Eye (tissue), 1 donor: ENCODE measurements at regions not wholly inside any gene's neighbourhood (a gene's known extent, or its start where the extent isn't known, plus 50 kb on each side); places are given as distances from the start of the nearest gene placed in this dataset.
"Not testable (repeated sequence)": the region's sequence is repeated elsewhere in the genome, so short reads cannot be mapped to it uniquely, and the experiment has no call there.

Experiments used
- DNase-seq: peaks from one replicate; pipeline ENCODE4 v3.0.0-alpha.2; 2015

DNA sequence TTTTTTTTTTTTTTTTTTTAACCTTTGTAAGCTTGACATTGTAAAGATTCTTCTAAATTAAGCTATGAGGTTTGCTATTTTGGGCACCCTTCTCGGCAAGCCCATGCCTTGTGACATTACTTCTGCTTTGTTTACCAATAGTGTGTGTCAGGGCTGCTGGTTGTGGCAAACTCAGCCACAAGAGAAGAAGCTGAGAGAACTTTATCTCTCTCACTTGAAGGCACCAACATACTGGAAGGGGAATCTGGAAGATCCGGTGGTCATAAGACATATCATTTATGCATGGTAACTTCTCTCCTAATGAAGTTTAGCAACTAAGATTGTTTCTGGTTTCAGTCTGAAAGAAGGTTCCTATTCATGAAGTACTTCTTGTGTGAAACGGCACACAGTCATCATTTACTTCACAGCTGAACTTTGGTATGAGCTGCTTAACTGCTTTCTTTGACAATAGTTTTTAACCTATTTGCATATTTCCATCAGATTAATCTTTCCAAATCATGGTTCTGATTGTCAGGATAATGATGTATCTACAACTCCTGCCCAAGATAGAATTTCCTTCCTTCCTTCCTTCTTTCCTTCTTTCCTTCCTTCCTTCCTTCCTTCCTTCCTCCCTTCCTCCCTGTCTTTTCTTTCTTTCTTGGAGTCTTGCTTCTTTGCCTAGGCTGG lies 189.3 kb downstream of the NFKBIZ start:
- DNase-seq: no peak

DNA sequence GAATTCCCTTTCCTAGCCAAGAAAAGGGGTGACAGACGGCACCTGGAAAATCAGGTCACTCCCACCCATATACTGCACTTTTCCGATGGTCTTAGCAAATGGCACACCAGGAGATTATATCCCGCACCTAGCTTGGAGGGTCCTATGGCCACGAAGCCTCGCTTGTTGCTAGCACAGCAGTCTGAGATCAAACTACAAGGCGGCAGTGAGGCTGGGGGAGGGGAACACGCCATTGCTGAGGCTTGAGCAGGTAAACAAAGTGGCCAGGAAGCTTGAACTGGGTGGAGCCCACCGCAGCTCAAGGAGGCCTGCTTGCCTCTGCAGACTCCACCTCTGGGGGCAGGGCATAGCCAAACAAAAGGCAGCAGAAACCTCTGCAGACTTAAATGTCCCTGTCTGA lies 190.8 kb downstream of the NFKBIZ start:
- DNase-seq: not testable (repeated sequence)

DNA sequence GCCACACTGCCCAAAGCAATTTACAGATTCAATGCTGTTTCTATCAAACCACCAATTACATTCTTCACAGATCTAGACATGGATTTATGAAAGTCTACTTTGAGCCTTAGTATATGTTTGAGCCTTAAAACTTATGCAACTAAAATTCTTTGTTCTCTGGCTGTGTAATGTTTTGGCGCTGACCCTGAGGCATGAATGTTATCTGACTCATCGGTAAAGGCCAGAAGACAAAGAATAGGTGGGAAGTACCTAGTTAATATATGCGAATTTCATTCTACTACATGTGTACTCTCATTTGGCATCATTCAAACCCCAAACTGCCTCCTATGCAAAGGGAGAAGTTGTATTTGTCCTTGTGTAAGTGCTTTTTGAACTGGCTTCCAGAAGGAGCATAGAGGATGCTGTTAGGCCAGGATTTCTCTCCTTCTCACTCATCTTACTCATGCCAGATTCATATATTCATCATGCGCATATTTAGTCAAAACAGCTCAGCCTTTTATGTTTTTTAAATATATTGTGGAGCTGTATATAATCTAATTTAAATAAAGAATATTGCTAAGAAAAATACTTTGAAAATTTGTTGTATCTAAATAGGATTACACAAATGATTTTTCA lies 204.2 kb downstream of the NFKBIZ start:
- DNase-seq: no peak

DNA sequence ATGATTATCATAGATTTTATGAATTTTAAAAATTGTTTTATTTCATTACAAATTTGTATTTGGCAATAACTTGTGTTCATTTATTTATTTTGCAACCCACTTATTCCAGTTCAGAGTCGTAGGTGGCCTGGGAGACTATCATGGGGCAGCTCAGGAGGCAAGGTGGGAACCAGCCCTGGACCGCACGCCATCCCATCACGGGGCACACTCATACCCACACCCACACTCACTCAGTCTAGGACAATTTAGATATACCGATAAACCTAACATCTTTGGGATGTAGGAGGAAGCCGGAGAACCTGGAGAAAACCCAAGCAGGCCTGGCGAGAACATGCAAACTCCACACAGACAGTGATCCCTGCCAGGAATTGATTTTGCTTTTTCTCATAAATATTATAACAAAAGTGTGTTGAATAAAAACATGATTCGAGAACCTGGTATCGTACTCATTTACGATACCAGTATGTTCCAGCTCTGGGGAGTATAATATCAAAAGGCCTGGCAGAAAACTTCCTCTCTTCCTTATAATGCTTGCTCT lies 205.3 kb downstream of the NFKBIZ start:
- peak; percentile 35 for DNase-seq

DNA sequence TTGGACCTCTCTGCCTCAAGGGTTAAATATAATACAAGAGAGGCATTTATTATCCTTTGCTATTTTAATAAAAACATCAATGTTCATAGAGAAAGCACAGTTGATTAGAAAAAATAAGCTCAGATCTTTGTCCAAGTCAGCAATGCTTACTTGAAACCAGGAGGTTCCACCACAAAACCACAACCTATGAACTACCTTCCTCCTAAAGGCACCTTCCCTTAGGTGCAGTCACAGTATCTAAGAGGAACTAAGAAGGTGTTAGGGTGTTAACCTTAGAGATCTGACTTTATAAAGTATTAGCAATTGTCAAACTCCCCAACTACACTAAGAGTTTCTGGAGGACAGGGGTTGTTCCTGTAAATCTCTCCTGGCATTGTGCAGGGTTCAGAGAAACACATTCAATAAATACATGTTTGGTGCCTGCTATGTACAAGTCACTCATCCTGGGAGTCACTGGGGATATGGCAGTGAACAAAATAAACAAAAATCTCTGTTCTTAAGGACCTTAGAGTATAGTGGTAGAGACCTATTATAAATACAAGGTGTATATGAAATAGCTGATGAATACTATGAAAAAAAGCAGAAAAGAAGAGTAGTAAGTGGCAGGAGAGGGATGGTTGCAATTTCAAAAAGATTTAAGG lies 208.6 kb downstream of the NFKBIZ start:
- no peak for DNase-seq

DNA sequence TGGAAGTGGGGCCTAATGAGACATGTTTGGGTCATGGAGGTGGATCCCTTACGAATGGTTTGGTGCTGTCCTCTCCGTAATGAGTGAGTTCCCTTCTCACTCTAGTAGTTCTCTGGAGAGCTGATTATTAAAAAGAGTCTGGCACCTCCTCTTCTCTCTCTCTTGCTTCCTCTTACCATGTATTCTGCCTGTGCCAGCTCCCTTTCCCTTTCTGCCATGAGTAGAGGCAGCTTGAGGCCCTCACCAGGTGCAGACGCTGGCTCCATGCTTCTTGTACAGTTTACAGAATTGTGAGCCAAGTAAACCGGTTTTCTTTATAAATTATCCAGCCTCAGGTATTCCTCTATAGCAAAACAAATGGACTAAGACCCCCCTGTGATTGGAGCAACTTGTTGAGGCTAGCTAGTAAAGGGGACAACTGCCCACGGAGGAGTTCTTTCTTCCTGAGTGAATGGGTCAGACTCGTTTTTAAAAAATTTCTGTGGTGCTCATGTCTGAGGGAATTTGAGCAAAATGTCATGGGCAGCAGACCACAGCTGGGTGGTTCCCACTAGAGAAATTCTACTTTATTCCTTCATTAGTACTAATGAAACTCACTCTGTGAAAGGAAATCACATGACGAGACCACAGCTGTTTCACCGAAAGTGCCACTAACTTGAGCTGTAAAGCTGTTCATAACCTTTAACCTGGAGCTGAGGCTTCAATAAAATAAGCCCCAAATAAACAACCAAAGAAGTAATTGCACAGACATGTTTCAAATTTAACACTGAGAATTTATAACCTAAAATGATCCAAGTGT lies 210.0 kb downstream of the NFKBIZ start:
- DNase-seq: no peak

- DNase-seq: no peak
Observed at GRCh38 chr3:102060814-102061213, 211.5 kb downstream of the NFKBIZ start.

- no peak for DNase-seq
Observed at GRCh38 chr3:102063572-102063971, 214.3 kb downstream of the NFKBIZ start.

- no peak for DNase-seq
Observed at GRCh38 chr3:102066470-102066869, 217.2 kb downstream of the NFKBIZ start.

- DNase-seq: no peak
Observed at GRCh38 chr3:102068327-102068726, 219.0 kb downstream of the NFKBIZ start.

GRCh38 chr3:102068736-102069135 lies 219.4 kb downstream of the NFKBIZ start:
- no peak for DNase-seq

GRCh38 chr3:102069211-102069662 lies 219.9 kb downstream of the NFKBIZ start:
- DNase-seq: no peak

DNA sequence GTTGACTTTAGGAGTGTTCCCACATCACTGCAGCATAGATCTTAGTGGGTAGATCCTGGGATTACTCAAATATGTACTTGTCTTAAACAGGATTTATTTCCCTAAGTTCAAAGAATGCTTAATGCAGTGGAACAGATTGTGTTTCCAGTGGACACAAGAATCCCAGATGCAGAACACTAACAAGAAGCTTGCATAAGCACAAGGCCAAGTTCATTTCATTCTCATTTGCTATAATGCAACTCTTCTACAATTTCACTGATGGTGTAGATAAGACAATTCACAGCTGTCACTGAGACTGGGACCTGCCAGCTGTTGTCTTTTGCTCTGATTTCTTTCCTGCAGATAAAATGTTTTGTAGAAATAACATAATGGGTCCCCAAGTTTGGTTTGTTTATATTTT lies 225.6 kb downstream of the NFKBIZ start:
- peak; percentile 16 for DNase-seq

DNA sequence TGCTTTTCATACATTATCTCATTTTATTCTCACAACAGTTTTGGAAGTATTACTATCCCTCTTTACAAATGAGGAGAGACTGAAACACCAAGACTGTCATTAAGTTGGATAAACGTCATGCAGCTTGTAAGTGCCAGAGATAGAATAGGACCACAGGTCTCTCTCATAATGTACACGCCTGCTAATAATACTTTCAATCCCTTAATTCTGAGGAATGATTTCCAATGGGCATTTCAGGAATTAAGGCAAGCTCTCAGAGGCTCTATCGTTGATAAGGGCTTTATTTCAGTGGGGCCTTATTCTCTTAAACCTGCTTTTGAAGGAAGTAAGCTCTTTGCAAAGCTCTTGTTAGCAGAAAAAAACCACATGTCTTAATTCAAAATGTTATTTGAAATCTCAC lies 229.1 kb downstream of the NFKBIZ start:
- no peak for DNase-seq

DNA sequence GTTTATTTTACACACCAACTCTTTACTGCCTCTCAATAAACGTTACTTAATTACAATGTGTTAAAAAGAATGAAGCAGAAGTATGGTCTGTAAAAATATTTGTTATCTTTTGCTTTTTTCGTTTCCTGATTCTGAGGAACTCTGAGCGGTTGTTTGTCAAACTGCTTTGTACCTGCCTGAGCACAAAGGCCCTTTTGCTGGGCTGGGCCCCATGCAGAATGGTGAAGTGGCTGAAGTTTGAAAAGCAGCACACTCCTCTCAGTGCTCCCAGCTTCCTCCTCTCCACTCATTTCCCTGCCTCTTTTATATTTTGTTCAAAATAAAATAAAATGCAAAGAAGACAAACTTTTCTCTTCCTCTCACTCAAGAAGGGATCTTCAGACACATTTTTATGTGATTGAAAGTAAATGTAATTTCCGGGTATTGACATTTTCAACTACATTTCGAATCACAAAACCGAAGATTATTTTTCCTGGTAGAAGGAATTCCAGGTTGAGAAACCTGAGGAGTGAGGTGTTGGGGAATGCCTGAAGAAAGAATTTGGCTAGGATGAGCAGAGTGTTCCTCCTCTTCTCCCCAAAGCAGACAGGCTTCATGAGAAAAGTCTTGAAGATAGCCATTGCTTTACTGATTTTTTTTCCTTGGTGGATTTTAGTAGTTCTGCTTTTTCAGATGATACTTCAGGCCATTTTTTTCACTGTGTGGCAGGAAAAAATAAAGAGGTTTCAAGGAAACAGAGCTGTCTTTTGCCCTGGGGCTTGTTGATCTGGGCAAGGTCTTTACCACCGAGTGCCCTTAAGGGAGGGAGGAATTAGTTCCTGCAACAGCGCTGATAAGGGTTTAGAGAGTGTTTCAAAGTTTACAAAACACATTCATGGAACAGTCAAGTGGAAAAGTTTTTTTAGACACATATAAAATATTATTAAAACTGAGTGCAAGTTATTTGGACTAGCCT lies 229.8 kb downstream of the NFKBIZ start:
- DNase-seq: no peak

DNA sequence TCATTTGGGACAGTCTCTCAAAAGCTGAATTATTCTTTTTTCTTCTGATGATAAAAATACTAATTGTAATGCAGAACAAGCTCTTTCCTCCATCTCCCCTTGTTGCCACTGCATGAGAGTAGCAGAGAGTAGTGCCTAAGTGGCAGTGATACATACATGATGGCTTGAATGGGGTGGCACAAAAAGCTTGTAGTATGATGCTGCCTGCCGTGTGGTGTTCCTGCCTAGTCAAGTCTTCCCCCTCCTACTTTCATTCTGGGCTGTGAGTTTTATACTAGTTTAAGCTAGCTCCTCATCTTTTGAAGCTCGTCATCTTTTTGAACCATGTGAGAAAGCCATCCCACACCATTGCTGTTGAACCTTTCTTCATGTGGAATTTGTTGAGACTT lies 230.5 kb downstream of the NFKBIZ start:
- DNase-seq: no peak

DNA sequence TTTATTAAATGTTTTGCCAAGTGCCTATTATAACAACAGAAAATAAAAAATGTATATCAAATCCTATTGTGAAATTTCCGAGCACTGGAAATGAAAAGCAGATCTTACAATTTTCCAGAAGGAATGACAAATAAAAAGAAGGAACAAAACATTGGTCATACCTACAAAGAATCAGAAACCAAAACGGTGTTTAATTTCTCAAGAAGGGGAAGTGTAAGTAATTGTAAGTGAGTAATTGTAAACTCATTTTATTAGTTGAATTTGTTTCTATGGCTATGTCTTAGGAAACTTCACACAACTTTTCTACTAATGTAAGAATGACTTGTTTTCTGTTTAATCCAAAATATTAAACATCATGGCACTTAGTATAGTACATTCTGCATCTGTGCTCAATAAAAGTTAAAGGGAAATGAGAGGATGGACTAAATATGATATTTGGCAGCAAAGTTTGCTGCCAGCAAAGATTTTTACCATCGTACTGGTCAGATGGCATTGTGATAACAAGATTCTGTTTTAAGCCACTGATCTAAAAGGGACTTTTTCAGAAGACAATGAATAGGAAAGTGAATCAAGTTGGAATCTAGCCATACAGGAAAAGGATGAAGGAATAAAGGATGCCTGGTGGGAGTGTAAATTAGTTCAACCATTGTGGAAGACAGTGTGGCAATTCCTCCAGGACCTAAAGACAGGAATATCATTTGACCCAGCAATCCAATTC lies 232.4 kb downstream of the NFKBIZ start:
- DNase-seq: no peak

- no peak for DNase-seq
Observed at GRCh38 chr3:102083473-102083872, 234.2 kb downstream of the NFKBIZ start.

GRCh38 chr3:102084006-102084405 lies 234.7 kb downstream of the NFKBIZ start:
- no peak for DNase-seq

DNA sequence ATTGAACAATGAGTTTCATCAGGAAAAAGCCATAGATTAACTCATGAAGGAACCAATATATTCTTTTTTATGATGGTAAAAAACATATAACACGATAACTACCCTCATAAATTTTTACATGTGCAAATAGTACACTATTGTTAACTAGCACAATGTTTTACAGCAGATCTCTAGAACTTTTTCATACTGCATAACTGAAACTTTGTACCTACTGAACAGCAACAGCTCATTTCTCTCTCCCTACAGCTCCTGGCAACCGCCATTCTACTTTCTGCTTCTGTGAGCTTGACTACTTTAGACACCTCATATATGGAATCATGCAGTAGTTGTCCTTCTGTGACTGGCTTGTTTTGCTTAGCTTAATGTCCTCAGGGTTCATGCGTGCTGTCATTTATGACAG lies 235.4 kb downstream of the NFKBIZ start:
- DNase-seq: peak; percentile 17

DNA sequence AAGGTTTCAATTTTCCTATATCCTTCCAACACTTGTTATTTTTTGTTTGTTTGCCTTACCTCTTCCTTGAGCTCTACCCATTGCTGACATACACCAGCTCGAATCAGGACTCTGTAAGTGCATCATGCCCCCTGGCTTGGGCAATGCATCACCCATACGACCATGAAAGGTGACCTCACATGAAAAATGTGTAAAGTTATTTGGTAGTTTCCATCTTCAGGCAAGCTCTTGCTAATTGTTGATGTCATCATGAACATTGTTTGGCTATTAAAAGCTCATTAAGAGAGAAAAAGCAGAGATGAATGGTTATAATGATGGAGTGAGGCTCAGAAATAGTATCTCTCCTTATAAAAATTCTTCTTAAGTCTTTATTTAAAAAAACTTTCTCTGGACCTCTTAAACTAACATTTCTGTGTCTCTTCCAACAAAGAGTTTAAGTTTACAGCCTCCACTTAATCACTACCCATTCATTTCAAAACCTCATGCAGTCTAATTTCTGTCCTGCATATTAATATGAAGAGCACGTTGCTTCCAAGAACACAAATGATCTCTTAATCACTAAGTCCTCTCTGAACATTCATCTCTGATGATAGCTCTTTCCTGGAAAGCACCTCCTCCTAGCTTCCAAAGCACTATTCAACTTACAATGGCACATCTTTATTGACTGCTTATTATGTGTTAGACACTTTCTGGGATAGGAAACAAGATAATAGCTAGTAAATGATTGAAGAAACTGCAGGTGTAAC lies 236.3 kb downstream of the NFKBIZ start:
- DNase-seq: no peak
